ENCODE measurements at regions not wholly inside any gene's neighbourhood (a gene's known extent, or its start where the extent isn't known, plus 50 kb on each side); places are given as distances from the start of the nearest gene placed in this dataset.

DNA sequence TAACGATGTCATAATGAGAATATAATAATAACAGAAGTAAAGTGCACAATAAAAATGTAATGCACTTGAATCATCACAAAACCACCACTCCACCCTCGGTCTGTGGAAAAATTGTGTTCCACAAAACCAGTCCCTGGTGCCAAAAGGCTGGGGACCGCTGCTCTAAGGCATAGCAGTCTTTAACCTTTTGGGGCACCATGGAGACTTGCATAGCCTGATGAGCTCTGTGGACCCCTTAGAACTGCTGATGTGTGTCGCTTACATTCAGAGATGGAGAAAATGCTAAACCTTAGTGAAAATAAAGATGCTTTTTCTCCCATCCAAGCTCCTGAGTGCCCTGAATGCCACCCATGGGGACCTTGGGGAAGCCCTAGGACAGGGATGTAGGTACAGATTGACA is 87.6 kb upstream of the SEPTIN5 start:
- Histone ChIP-seq H3K9ac (ENCODE audit: low read length) (no peak overlapping the region), H3K4me1 (ENCODE audit: control insufficient read depth, insufficient read depth, low read length) (peaks cover 21% of the 10 kb centered on the region), H3K4me3 (ENCODE audit: low read depth, low read length) (no peak overlapping the region), H3K27ac (ENCODE audit: low read depth, low read length) (no peak overlapping the region), H3K9me3 (ENCODE audit: control insufficient read depth, insufficient read depth, low read depth, low read length) (no peaks in the 10 kb centered on the region), H3K27me3 (ENCODE audit: control insufficient read depth, insufficient read depth, low read length) (no peaks in the 10 kb centered on the region), H3K36me3 (ENCODE audit: control insufficient read depth, insufficient read depth, low read length) (no peaks in the 10 kb centered on the region)

DNA sequence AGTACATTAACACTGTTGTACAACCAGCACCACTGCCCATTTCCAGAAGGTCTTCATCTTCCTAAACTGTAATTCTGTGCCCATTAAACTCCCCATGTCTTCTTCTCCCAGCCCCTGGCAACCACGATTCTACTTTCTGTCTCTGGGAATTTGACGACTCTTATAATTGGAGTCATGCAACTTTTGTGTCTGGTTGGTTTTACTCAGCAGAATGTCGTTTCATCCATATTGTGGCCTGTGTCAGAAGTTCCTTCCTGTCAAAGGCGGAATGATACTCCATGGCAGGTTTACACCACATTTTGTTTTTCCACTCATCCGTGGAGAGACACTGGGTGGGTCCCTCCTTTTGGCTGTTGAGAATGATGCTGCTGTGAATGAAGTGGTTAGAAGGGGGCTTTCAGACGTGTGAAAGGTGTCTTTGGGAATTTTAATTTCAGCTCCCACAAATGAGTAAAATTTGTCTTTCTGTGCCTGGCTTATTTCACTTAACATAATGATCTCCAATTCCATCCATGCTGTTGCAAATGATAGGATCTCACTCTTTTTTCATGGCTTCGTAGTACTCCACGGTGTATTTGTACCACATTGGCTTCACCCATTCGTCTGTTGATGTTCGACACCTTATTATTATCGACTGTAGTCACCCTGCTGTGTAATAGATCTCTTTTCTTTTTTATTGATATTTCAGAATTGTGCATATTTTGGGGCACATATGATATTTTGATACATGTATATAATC is 86.1 kb upstream of the SEPTIN5 start:
- H3K9me3 ChIP-seq (ENCODE audit: control insufficient read depth, insufficient read depth, low read depth, low read length): no peaks in the 10 kb centered on the region
- no peaks in the 10 kb centered on the region for H3K27me3 ChIP-seq (ENCODE audit: control insufficient read depth, insufficient read depth, low read length)
- peaks cover 15% of the 10 kb centered on the region; the same call in 1 of the 2 replicates for H3K4me1 ChIP-seq (ENCODE audit: control insufficient read depth, insufficient read depth, low read length)
- no peak overlapping the region for H3K4me3 ChIP-seq (ENCODE audit: low read depth, low read length)
- no peaks in the 10 kb centered on the region for H3K36me3 ChIP-seq (ENCODE audit: control insufficient read depth, insufficient read depth, low read length)
- H3K9ac ChIP-seq (ENCODE audit: low read length): no peak overlapping the region
- no peak overlapping the region for H3K27ac ChIP-seq (ENCODE audit: low read depth, low read length)

DNA sequence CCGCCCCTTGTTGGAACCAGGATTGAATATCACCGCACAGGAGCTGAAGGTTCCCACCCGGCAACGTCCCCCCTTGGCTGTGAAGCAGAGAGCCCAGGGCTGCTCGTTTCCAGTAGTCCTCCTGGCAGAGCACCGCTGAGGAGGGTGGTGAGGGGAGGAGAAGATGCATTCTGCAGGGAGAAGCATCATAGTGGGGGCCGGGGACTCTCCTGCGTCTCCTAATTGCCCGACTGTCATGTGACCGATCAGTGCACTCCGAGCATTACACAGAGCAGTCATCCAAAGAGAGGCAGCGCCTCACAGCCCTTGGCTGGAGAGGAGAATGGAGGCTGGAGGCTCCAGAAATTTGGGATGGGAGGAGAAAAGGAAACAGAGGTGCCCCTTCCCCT is 85.0 kb upstream of the SEPTIN5 start:
- Histone ChIP-seq H3K27ac (ENCODE audit: low read depth, low read length) (no peak overlapping the region), H3K4me3 (ENCODE audit: low read depth, low read length) (no peak overlapping the region), H3K9me3 (ENCODE audit: control insufficient read depth, insufficient read depth, low read depth, low read length) (no peaks in the 10 kb centered on the region), H3K27me3 (ENCODE audit: control insufficient read depth, insufficient read depth, low read length) (no peaks in the 10 kb centered on the region), H3K4me1 (ENCODE audit: control insufficient read depth, insufficient read depth, low read length) (peaks cover 15% of the 10 kb centered on the region; the same call in 1 of the 2 replicates), H3K36me3 (ENCODE audit: control insufficient read depth, insufficient read depth, low read length) (no peaks in the 10 kb centered on the region), H3K9ac (ENCODE audit: low read length) (no peak overlapping the region)

DNA sequence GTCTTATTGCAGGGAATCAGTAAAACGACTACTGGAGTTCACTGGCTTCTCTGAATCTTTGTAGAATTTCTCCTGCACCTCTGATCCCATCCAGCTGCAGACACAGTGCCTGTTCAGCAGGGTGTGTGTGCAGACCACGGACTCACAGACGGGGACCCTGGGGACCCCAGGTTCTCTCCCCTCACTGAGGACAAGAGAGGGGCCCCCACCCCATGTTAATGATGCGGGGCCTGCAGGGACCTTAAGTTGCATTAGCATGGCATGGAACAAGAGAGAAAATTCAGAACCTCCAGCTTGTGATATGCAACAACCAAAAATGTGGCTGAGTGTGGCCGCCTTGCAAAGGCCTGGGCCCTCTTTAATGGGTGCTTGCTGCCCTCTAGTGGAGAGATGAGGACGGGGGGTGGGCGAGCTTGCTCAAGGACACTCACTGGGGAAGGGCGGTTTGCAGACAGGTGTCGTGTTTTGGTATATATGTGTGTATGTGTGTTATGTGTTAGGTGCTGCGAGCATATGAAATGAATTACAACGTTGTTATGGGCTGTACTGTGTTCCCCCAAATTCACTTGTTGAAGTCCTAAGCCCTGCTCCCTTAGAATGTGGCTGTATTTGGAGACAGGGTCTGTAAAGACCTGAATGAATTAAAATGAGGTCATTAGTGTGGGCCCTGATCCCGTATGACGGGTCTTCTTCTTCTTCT is 84.4 kb upstream of the SEPTIN5 start:
- Histone ChIP-seq H3K27me3 (ENCODE audit: control insufficient read depth, insufficient read depth, low read length) (no peaks in the 10 kb centered on the region), H3K9me3 (ENCODE audit: control insufficient read depth, insufficient read depth, low read depth, low read length) (no peaks in the 10 kb centered on the region), H3K9ac (ENCODE audit: low read length) (no peak overlapping the region), H3K4me3 (ENCODE audit: low read depth, low read length) (no peak overlapping the region), H3K27ac (ENCODE audit: low read depth, low read length) (no peak overlapping the region), H3K36me3 (ENCODE audit: control insufficient read depth, insufficient read depth, low read length) (no peaks in the 10 kb centered on the region), H3K4me1 (ENCODE audit: control insufficient read depth, insufficient read depth, low read length) (peaks cover 15% of the 10 kb centered on the region; the same call in 1 of the 2 replicates)

DNA sequence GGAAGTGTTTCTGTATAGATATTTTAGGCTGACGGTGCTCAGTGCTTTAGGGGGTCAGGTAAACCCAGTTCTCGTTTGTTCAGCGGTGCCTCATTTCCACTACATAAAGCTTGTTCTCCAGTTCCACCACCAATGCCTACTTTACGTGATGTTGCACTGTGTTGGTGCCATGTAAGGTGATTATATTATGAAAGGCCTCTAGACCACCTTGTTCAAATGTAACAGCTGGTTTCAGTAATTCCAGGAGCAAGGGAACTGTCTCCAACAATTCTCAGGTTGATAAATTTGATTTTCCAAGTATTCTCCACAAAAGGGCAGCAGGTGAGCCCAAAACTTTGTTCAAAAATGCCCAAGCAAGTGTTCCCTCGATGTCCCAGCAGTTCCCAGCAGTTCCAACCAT is 83.7 kb upstream of the SEPTIN5 start:
- peaks cover 15% of the 10 kb centered on the region; the same call in 1 of the 2 replicates for H3K4me1 ChIP-seq (ENCODE audit: control insufficient read depth, insufficient read depth, low read length)
- H3K27ac ChIP-seq (ENCODE audit: low read depth, low read length): no peak overlapping the region
- no peak overlapping the region for H3K4me3 ChIP-seq (ENCODE audit: low read depth, low read length)
- no peaks in the 10 kb centered on the region for H3K36me3 ChIP-seq (ENCODE audit: control insufficient read depth, insufficient read depth, low read length)
- H3K27me3 ChIP-seq (ENCODE audit: control insufficient read depth, insufficient read depth, low read length): no peaks in the 10 kb centered on the region
- H3K9ac ChIP-seq (ENCODE audit: low read length): no peak overlapping the region
- no peaks in the 10 kb centered on the region for H3K9me3 ChIP-seq (ENCODE audit: control insufficient read depth, insufficient read depth, low read depth, low read length)

DNA sequence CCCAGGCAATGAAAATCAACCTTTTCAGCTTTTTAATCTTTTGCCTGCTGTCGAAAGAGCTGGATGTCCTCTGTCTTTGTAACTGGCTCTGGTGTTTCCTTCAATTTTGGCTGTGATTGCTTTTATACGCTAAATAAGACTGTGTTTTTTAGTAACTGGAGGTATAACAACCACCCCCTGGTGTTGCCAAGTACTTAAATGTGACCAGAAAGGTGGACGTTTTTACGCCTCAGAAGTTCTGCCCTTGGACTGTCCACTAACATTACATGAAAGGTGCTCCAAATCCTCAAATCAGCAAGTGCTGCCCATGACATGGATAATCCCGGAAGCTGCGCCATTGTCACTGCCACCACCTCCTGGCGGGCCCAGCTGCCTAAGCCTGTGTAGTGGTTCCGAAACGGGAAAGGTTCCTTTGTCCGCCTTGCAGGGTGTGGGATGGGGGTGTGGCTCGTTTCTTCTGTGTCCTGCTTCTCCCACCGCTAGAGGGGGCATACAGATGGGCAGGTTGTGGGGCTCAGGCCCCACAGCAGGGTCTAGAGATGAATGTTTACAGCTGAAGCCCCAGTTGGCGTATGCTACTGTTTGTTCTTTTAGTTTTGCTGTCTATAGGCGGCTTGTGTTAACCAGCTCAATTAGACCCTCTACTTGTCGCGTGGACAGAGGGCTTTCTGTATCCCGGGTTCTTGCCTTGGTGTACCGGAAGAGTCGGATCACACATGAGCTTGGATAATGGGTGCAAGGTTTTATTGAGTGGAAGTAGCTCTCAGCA is 82.2 kb upstream of the SEPTIN5 start:
- no peak overlapping the region for H3K27ac ChIP-seq (ENCODE audit: low read depth, low read length)
- H3K9me3 ChIP-seq (ENCODE audit: control insufficient read depth, insufficient read depth, low read depth, low read length): no peaks in the 10 kb centered on the region
- H3K4me3 ChIP-seq (ENCODE audit: low read depth, low read length): no peak overlapping the region
- H3K9ac ChIP-seq (ENCODE audit: low read length): no peak overlapping the region
- H3K4me1 ChIP-seq (ENCODE audit: control insufficient read depth, insufficient read depth, low read length): peaks cover 8% of the 10 kb centered on the region; the same call in 1 of the 2 replicates
- no peaks in the 10 kb centered on the region for H3K27me3 ChIP-seq (ENCODE audit: control insufficient read depth, insufficient read depth, low read length)
- no peaks in the 10 kb centered on the region for H3K36me3 ChIP-seq (ENCODE audit: control insufficient read depth, insufficient read depth, low read length)

DNA sequence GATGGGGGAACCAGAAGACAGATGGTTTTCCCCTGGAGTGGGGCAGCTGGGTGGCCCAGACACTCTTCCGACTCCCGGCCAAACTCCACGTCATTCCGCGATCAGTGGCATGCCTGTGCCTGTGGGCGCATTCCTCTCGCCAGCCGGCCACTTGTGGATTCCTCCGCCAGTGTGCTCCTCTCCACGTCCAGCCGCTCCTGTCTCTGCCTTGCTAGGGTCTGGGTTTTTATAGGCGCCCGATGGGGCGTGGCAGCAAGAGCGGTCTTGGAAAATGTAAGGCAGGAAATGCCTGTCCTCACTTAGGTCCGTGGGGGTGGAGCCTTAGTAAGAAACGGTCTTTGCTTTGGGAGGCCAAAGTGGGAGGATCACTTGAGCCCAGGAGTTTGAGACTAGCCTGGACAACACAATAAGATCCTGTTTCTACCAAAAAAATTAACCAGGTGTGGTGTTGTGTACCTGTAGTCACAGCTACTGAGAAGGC is 81.6 kb upstream of the SEPTIN5 start:
- Histone ChIP-seq H3K9ac (ENCODE audit: low read length) (no peak overlapping the region), H3K9me3 (ENCODE audit: control insufficient read depth, insufficient read depth, low read depth, low read length) (no peaks in the 10 kb centered on the region), H3K27me3 (ENCODE audit: control insufficient read depth, insufficient read depth, low read length) (no peaks in the 10 kb centered on the region), H3K27ac (ENCODE audit: low read depth, low read length) (no peak overlapping the region), H3K4me1 (ENCODE audit: control insufficient read depth, insufficient read depth, low read length) (peaks cover 8% of the 10 kb centered on the region; the same call in 1 of the 2 replicates), H3K4me3 (ENCODE audit: low read depth, low read length) (no peak overlapping the region), H3K36me3 (ENCODE audit: control insufficient read depth, insufficient read depth, low read length) (no peaks in the 10 kb centered on the region)

DNA sequence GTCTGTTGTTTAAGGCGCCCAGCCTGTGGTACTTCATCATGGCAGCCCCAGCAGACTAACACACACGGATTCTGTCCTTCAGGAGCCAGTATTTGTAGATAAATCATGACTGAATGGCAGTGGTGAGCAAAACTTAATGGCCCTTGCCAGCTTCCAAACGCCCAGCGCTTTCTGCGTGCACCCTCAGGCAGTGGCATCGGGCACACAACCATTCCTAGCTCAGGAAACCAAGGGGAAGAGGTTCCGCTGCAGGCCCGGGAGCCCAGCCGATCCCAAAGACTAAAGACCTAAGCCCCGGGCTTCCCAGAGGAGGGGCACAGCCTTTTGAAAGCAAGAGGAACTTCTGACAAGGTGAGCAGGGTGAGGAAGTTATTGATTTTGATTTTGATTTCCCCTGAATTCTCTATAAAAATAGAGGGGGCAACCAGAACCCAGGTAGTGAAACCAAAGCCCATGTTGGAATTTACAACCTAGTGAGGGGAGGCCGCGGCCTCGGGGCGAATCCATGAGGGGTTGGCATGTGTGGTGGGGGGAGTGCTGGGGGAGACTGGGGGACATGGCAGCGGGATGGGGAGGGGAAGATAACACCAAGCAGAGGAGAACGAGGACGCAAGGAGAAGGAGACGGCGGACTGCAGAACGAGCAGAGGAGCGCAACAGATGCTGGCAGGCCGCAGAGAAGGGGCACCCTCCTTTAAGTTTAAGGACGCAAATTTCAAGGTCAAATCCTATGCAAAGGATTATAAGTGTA is 79.9 kb upstream of the SEPTIN5 start:
- Histone ChIP-seq H3K4me1 (ENCODE audit: control insufficient read depth, insufficient read depth, low read length) (peaks cover 8% of the 10 kb centered on the region; the same call in 1 of the 2 replicates), H3K4me3 (ENCODE audit: low read depth, low read length) (no peak overlapping the region), H3K36me3 (ENCODE audit: control insufficient read depth, insufficient read depth, low read length) (no peaks in the 10 kb centered on the region), H3K9ac (ENCODE audit: low read length) (no peak overlapping the region), H3K27ac (ENCODE audit: low read depth, low read length) (no peak overlapping the region), H3K9me3 (ENCODE audit: control insufficient read depth, insufficient read depth, low read depth, low read length) (no peaks in the 10 kb centered on the region), H3K27me3 (ENCODE audit: control insufficient read depth, insufficient read depth, low read length) (no peaks in the 10 kb centered on the region)

DNA sequence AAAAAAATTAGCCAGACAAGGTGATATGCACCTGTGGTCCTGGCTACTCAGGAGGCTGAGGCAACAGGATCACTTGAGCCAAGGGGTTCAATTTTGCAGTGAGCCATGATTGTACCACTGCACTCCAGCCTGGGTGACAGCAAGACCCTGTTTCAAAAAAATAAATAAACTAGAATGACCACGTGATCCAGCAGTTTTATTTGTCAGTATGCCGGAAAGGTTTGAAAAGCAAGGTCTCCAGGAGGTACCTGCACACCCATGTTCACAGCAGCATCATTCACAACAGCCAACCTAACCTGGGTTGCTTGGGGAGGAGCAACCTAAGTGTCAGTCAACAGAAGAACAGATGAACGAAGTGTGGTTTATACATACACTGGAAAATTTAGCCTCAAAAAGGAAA is 78.7 kb upstream of the SEPTIN5 start:
- H3K4me3 ChIP-seq (ENCODE audit: low read depth, low read length): no peak overlapping the region
- no peaks in the 10 kb centered on the region for H3K9me3 ChIP-seq (ENCODE audit: control insufficient read depth, insufficient read depth, low read depth, low read length)
- H3K36me3 ChIP-seq (ENCODE audit: control insufficient read depth, insufficient read depth, low read length): no peaks in the 10 kb centered on the region
- peaks cover under 1% of the 10 kb centered on the region; the same call in 1 of the 2 replicates for H3K27me3 ChIP-seq (ENCODE audit: control insufficient read depth, insufficient read depth, low read length)
- H3K27ac ChIP-seq (ENCODE audit: low read depth, low read length): no peak overlapping the region
- peaks cover 8% of the 10 kb centered on the region; the same call in 1 of the 2 replicates for H3K4me1 ChIP-seq (ENCODE audit: control insufficient read depth, insufficient read depth, low read length)
- no peak overlapping the region for H3K9ac ChIP-seq (ENCODE audit: low read length)

DNA sequence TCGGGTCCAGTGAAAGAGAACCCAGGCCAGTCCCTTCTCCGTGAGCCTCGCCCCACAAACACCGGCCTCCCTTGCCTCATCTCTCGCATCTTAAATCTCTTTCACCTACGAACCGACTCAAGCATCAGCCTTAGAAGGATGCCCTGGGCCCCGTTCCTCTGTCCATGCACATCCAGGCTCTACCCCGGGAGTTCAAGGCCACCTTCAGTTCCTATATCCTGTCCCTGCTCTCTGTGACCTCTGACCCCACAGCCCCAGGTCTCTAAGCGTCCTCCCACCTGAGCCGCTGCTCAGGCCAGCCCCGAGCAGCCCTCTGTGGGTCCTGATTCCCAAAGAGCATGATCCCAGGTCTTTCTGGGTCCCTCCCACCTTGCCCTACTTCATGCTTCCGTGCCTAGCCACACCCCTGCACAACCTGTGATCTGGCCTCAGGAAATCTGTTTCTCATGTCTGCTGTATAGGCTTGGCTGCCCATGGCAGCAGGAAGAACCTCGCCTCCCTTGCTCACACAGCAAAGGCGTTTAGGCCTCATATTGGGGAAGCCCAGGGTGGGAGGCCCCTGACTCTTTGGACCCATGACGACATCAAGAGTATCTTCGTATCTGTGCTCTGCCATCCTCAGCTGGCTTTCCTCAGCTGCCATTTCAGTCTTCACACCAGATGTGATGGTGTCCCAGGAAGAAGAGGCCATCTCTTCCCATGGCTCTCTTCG is 77.5 kb upstream of the SEPTIN5 start:
- H3K9ac ChIP-seq (ENCODE audit: low read length): no peak overlapping the region
- no peaks in the 10 kb centered on the region for H3K9me3 ChIP-seq (ENCODE audit: control insufficient read depth, insufficient read depth, low read depth, low read length)
- H3K27me3 ChIP-seq (ENCODE audit: control insufficient read depth, insufficient read depth, low read length): peaks cover 7% of the 10 kb centered on the region; the same call in 1 of the 2 replicates
- H3K36me3 ChIP-seq (ENCODE audit: control insufficient read depth, insufficient read depth, low read length): no peaks in the 10 kb centered on the region
- peaks cover 12% of the 10 kb centered on the region for H3K4me1 ChIP-seq (ENCODE audit: control insufficient read depth, insufficient read depth, low read length)
- no peak overlapping the region for H3K4me3 ChIP-seq (ENCODE audit: low read depth, low read length)
- no peak overlapping the region for H3K27ac ChIP-seq (ENCODE audit: low read depth, low read length)
